Astrocyte (in vitro differentiated cells and primary cell): ENCODE measurements at regions not wholly inside any gene's neighbourhood (a gene's known extent, or its start where the extent isn't known, plus 50 kb on each side); places are given as distances from the start of the nearest gene placed in this dataset.
"Not testable (repeated sequence)": the region's sequence is repeated elsewhere in the genome, so short reads cannot be mapped to it uniquely, and the experiment has no call there.

ENCODE experiments used
- DNase-seq: peaks from one replicate; pipeline ENCODE4 v3.0.0-alpha.2; 2010; ENCODE audit warnings: low read depth
- FAIRE-seq: peaks from 2 replicates; lab custom pipeline; 2011; peaks lifted over from hg19 to GRCh38; lab: Jason Lieb, UNC
- H2AFZ ChIP-seq: 2 replicates; pipeline ENCODE4 v1.6.0; 2012; ENCODE audit warnings: low read depth, low read length, inconsistent platforms
- H3K27ac ChIP-seq: 2 replicates; pipeline ENCODE4 v1.5.1; 2011; ENCODE audit warnings: low read depth, low read length, inconsistent platforms
- H3K27me3 ChIP-seq: 2 replicates; pipeline ENCODE4 v1.6.0; 2011; ENCODE audit warnings: low read length, inconsistent platforms; ENCODE audit not compliant: insufficient read depth
- H3K36me3 ChIP-seq: 2 replicates; pipeline ENCODE4 v1.5.1; 2011; ENCODE audit warnings: low read length, inconsistent platforms; ENCODE audit not compliant: insufficient read depth
- H3K4me1 ChIP-seq: 2 replicates; pipeline ENCODE4 v1.5.1; 2011; ENCODE audit warnings: low read length, inconsistent platforms; ENCODE audit not compliant: insufficient read depth
- H3K4me2 ChIP-seq: 2 replicates; pipeline ENCODE4 v1.6.0; 2012; ENCODE audit warnings: low read length, inconsistent platforms
- H3K4me3 ChIP-seq: 2 replicates; pipeline ENCODE4 v1.5.1; 2011; ENCODE audit warnings: low read depth, mild to moderate bottlenecking, low read length, inconsistent platforms; ENCODE audit not compliant: insufficient read depth
- H3K79me2 ChIP-seq: 2 replicates; pipeline ENCODE4 v1.6.0; 2012; ENCODE audit warnings: mild to moderate bottlenecking, low read length, inconsistent platforms; ENCODE audit not compliant: insufficient read depth
- H3K9ac ChIP-seq: 2 replicates; pipeline ENCODE4 v1.6.0; 2012; ENCODE audit warnings: mild to moderate bottlenecking, low read length, inconsistent platforms
- H3K9me3 ChIP-seq: 2 replicates; pipeline ENCODE4 v1.5.1; 2012; ENCODE audit warnings: low read depth, mild to moderate bottlenecking, low read length, inconsistent platforms; ENCODE audit not compliant: insufficient read depth
- H4K20me1 ChIP-seq: 2 replicates; pipeline ENCODE4 v1.6.0; 2012; ENCODE audit warnings: low read length, inconsistent platforms; ENCODE audit not compliant: insufficient read depth
- H3K27ac Mint-ChIP-seq: one replicate; pipeline ENCODE4 v1.8.0; 2021; ENCODE audit warnings: mild to moderate bottlenecking, mixed read lengths; ENCODE audit not compliant: unreplicated experiment
- H3K27me3 Mint-ChIP-seq: one replicate; pipeline ENCODE4 v1.8.0; 2021; ENCODE audit warnings: low read depth, mixed read lengths; ENCODE audit not compliant: unreplicated experiment
- H3K36me3 Mint-ChIP-seq: one replicate; pipeline ENCODE4 v1.8.0; 2021; ENCODE audit warnings: low read depth, mixed read lengths; ENCODE audit not compliant: unreplicated experiment
- H3K4me1 Mint-ChIP-seq: one replicate; pipeline ENCODE4 v1.8.0; 2021; ENCODE audit warnings: low read depth, mixed read lengths; ENCODE audit not compliant: unreplicated experiment
- H3K4me3 Mint-ChIP-seq: one replicate; pipeline ENCODE4 v1.8.0; 2021; ENCODE audit warnings: mild to moderate bottlenecking, moderate library complexity, mixed read lengths; ENCODE audit not compliant: unreplicated experiment
- H3K9me3 Mint-ChIP-seq: one replicate; pipeline ENCODE4 v1.8.0; 2021; ENCODE audit warnings: mild to moderate bottlenecking, mixed read lengths; ENCODE audit not compliant: unreplicated experiment
- CTCF ChIP-seq: IDR thresholded peaks from 2 replicates; pipeline ENCODE4 v1.5.1; 2011; ENCODE audit warnings: low read depth, mild to moderate bottlenecking, inconsistent platforms, low read length, moderate library complexity; ENCODE audit not compliant: insufficient read depth
- EZH2 ChIP-seq: IDR thresholded peaks from 2 replicates; pipeline ENCODE4 v1.6.1; 2012; ENCODE audit warnings: mild to moderate bottlenecking, low read length, inconsistent platforms; ENCODE audit not compliant: insufficient read depth

- FAIRE-seq (no peak), DNase-seq (no peak)
- H3K9ac ChIP-seq = no peak overlapping the region
- no peaks in the 10 kb centered on the region for H4K20me1 ChIP-seq
- H3K4me3 ChIP-seq = no peak overlapping the region
- Mint-ChIP-seq H3K4me3 (no peak overlapping the region), H3K9me3 (peaks cover 5% of the 10 kb centered on the region), H3K36me3 (peaks cover 1% of the 10 kb centered on the region), H3K27me3 (no peaks in the 10 kb centered on the region), H3K27ac (no peak overlapping the region), H3K4me1 (no peaks in the 10 kb centered on the region)
- no peak overlapping the region for H2AFZ ChIP-seq
- no peaks in the 10 kb centered on the region for H3K36me3 ChIP-seq
- no peaks in the 10 kb centered on the region for H3K9me3 ChIP-seq
- H3K79me2 ChIP-seq = no peaks in the 10 kb centered on the region
- H3K4me2 ChIP-seq = no peak overlapping the region
- TF ChIP-seq EZH2 (no peak), CTCF (no peak)
- H3K27me3 ChIP-seq = no peaks in the 10 kb centered on the region
- no peaks in the 10 kb centered on the region for H3K4me1 ChIP-seq
- H3K27ac ChIP-seq = no peak overlapping the region
Observed at GRCh38 chr2:78251708-78252107, 729.5 kb upstream of the LRRTM4 start.

- TF ChIP-seq EZH2 (no peak), CTCF (no peak)
- Mint-ChIP-seq H3K36me3 (no peaks in the 10 kb centered on the region), H3K4me3 (no peak overlapping the region), H3K27ac (no peak overlapping the region), H3K27me3 (no peaks in the 10 kb centered on the region), H3K4me1 (no peaks in the 10 kb centered on the region), H3K9me3 (no peaks in the 10 kb centered on the region)
- H2AFZ ChIP-seq = no peak overlapping the region
- H4K20me1 ChIP-seq = no peaks in the 10 kb centered on the region
- H3K4me3 ChIP-seq = no peak overlapping the region
- H3K36me3 ChIP-seq = no peaks in the 10 kb centered on the region
- H3K9me3 ChIP-seq = no peaks in the 10 kb centered on the region
- no peaks in the 10 kb centered on the region for H3K27me3 ChIP-seq
- DNase-seq (no peak), FAIRE-seq (no peak)
- H3K4me2 ChIP-seq = no peak overlapping the region
- H3K9ac ChIP-seq = no peak overlapping the region
- H3K27ac ChIP-seq = no peak overlapping the region
- no peaks in the 10 kb centered on the region for H3K4me1 ChIP-seq
- H3K79me2 ChIP-seq = no peaks in the 10 kb centered on the region
Observed at GRCh38 chr2:78260861-78261260, 738.7 kb upstream of the LRRTM4 start.

GRCh38 chr2:78261454-78261853 is 739.3 kb upstream of the LRRTM4 start:
- Histone ChIP-seq H3K79me2 (no peaks in the 10 kb centered on the region), H3K36me3 (no peaks in the 10 kb centered on the region), H3K9ac (no peak overlapping the region), H3K9me3 (no peaks in the 10 kb centered on the region), H3K4me3 (no peak overlapping the region), H2AFZ (no peak overlapping the region), H4K20me1 (no peaks in the 10 kb centered on the region), H3K4me1 (no peaks in the 10 kb centered on the region), H3K27me3 (no peaks in the 10 kb centered on the region), H3K27ac (no peak overlapping the region), H3K4me2 (no peak overlapping the region)
- no peak for FAIRE-seq
- TF ChIP-seq CTCF (no peak), EZH2 (no peak)
- H3K27me3 Mint-ChIP-seq = no peaks in the 10 kb centered on the region
- H3K4me1 Mint-ChIP-seq = no peaks in the 10 kb centered on the region
- no peak overlapping the region for H3K27ac Mint-ChIP-seq
- DNase-seq = no peak
- no peak overlapping the region for H3K4me3 Mint-ChIP-seq
- no peaks in the 10 kb centered on the region for H3K9me3 Mint-ChIP-seq
- no peaks in the 10 kb centered on the region for H3K36me3 Mint-ChIP-seq

GRCh38 chr2:78262089-78262488 is 739.9 kb upstream of the LRRTM4 start:
- not testable (repeated sequence) for DNase-seq, H3K9ac ChIP-seq, H4K20me1 ChIP-seq, FAIRE-seq, H3K27ac ChIP-seq, H3K4me3 ChIP-seq, H3K36me3 Mint-ChIP-seq, H3K36me3 ChIP-seq, H3K9me3 Mint-ChIP-seq, H3K27me3 Mint-ChIP-seq, H3K9me3 ChIP-seq, H3K27ac Mint-ChIP-seq, H2AFZ ChIP-seq, H3K4me1 Mint-ChIP-seq, H3K4me2 ChIP-seq, H3K79me2 ChIP-seq, H3K27me3 ChIP-seq, H3K4me3 Mint-ChIP-seq, H3K4me1 ChIP-seq
